Sigmoid colon (tissue), 4 donors: ENCODE measurements at regions not wholly inside any gene's neighbourhood (a gene's known extent, or its start where the extent isn't known, plus 50 kb on each side); places are given as distances from the start of the nearest gene placed in this dataset.

ENCODE experiments used
- CTCF ChIP-seq, 4 experiments: fragments of 450-650 bp in 3 of 4; fragments of 200-600 bp in 1 of 4; IDR thresholded peaks; one replicate each; pipeline ENCODE4 v1.5.1; 2016 to 2019; ENCODE audit warnings: antibody characterized with exemption in 4 of 4, mild to moderate bottlenecking in 3 of 4, moderate library complexity in 2 of 4
- EP300 ChIP-seq, 4 donors: sonication (generic); formaldehyde crosslinking; IDR thresholded peaks; one replicate each; pipeline ENCODE4 v1.6.1; 2017; ENCODE audit warnings: antibody characterized with exemption in 4 of 4
- POLR2A ChIP-seq, 2 donors: fragments of 450-650 bp; IDR thresholded peaks; one replicate each; pipeline ENCODE4 v1.6.1; 2016; ENCODE audit warnings: antibody characterized with exemption in 2 of 2, mild to moderate bottlenecking in 2 of 2, moderate library complexity in 2 of 2
- POLR2AphosphoS5 ChIP-seq, 4 donors: sonication (generic); formaldehyde crosslinking; IDR thresholded peaks; one replicate each; pipeline ENCODE4 v1.6.1; 2017; ENCODE audit warnings: antibody characterized with exemption in 4 of 4

GRCh38 chr17:79362772-79363305 is 248.0 kb downstream of the RBFOX3 start:
- TF ChIP-seq CTCF (IDR thresholded peaks at IDR 0.05) (no peak), EP300 (IDR thresholded peaks at IDR 0.05) (no peak), POLR2A (IDR thresholded peaks at IDR 0.05) (no peak), POLR2AphosphoS5 (IDR thresholded peaks at IDR 0.05) (no peak)
